NCI-H460 (cell line): ENCODE measurements at regions not wholly inside any gene's neighbourhood (a gene's known extent, or its start where the extent isn't known, plus 50 kb on each side); places are given as distances from the start of the nearest gene placed in this dataset.

Experiments
- DNase-seq: peaks from one replicate; pipeline ENCODE4 v3.0.0-alpha.2; 2016; ENCODE audit warnings: low read depth; ENCODE audit errors: extremely low read depth

DNA sequence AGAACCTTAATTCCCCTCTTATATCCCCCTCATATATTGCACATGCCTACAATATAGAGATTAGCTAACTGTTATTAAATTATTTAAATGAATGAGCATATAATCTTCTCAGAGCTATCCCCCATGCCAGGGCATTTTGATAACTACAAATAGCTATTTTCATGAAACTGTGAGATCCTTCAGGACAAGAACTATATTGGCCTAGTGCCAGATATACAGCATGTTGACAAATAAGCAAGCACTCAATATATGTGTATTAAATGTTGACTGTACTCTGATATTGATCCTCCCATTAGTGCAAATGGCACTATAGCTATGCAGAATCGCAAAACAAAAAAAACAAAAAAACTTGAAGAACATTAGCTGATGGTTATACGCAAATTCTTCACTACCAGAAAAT is 134.1 kb upstream of the OTX2 start:
- DNase-seq: no peak

- DNase-seq: no peak
Observed at GRCh38 chr14:56933446-56933845, 123.2 kb upstream of the OTX2 start.

DNA sequence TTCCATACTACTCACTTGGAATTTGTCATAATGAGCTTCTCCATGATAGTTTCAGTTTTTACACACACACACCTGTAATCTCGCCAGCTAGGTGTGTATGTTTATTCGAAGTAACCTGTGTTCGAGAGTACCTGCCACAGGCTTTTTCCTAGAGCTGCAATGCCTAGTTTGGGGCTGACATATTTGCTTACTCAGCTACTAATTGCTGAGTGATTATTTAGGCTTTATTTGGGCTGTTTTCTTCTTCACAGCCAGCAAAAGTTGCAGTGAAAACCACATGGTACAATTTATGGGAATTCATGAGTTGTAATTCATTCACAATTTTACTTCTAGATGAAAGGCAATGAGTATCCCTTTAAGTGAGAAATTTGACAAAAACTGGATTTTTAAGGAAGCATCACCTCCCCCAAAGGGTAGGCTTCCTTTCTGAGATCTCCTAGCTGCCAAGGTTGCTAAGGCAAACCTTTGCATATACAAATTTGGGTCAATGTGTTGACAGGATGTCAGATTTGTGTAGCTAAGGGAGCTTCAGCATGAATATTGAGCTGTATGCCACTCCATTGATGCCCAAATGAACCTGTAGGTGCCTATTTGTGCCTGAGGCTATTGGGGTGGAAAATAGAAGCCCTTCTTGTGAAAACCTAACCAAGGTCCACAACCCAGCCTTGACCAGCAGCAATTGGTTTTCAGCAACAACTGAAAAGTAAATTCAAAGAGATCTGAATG is 108.7 kb upstream of the OTX2 start:
- no peak for DNase-seq

DNA sequence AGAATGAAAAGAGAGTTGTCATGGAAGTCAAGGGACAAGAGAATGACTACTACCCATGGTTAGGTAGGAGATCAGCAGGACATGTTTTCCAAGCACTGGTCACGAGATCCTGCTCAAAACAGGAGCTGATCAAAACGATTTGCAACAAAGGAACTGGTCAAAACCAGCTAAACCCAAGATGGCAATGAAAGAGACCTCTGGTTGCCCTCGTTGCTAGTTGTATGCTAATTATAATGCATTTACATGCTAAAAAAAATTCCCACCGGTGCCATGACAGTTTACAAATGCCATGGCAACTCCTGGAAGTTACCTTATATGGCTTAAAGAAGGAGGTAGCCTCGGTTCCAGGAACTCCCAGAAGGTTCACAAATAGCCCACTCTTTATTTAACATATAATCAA is 95.0 kb upstream of the OTX2 start:
- DNase-seq: no peak

GRCh38 chr14:56903304-56903969 is 93.2 kb upstream of the OTX2 start:
- DNase-seq: no peak

DNA sequence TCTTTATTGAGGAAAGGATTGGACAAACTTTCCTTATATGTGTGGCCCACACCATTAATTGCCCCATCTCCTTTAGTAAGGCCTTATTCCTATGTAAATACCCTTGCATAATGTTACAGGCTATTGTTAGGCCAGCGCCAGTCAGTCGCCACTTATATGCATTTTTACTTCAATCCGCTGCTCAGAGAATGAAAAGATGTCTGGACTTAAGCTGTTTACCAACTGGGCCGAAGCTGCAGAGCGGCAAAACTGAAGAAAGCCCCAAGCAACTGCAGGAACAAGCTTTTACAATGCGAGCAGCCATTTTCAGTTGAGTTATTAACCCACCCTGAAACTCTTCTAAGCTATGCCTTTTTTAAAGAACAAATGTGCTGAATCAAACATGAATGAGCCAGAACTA is 92.1 kb upstream of the OTX2 start:
- DNase-seq: no peak

DNA sequence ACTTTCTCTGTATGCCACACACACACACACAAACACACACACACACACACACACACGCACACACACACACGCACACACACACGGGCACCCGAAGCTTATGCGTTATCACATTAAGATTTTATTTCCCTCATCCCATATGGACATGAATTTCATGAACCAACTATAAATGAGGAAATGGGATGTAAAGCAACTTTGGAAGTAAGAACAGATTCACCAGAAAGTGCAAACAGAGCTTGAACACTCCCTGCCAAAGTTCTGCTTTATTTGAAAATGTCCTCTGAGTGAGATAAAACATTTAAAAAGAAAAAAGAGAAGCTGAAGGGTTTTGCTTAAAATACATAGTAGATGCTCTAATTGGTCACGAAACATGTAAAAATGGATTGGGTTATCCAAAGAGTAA is 90.4 kb upstream of the OTX2 start:
- DNase-seq: no peak

DNA sequence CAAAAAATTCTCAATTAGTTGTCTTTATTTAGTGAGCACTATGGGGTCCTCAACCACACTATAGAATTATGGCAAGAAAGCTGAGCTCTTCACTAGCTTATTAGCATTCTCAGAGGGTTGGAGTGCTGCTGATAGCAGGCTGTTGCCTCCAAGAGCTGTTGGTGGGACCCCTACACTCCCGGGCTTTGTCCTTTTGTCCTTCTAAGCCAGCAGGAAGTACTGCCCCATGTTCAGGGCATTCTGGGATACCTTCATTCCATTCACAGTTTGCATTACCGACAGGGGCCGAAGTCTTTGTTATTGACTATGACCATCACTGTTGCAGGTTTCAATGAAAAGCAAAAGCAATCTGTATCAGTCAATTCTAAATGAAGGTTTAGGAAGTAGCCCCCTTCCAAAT is 89.5 kb upstream of the OTX2 start:
- DNase-seq: no peak

DNA sequence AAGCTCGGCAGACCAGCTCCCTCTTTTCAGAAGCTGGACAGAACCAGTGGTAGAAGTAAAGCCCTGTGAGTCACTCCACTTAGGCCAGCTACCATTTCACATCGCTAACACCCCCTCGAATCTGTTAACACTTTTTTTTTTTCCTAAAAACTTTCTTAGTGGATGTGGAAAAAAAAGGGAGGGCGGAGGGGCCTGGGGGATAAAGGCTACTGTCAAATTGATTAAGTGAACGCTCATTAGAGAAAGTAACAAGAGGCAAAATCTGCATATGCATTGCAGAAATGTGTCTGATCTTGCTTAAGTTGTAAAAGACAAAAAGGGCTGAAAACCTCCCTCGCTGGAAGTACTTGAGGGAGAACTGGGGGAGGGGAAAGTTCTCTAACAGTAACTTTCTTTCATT is 86.6 kb upstream of the OTX2 start:
- no peak for DNase-seq

GRCh38 chr14:56896231-56896630 is 86.0 kb upstream of the OTX2 start:
- DNase-seq: no peak

- no peak for DNase-seq
Observed at GRCh38 chr14:56895154-56895553, 84.9 kb upstream of the OTX2 start.

DNA sequence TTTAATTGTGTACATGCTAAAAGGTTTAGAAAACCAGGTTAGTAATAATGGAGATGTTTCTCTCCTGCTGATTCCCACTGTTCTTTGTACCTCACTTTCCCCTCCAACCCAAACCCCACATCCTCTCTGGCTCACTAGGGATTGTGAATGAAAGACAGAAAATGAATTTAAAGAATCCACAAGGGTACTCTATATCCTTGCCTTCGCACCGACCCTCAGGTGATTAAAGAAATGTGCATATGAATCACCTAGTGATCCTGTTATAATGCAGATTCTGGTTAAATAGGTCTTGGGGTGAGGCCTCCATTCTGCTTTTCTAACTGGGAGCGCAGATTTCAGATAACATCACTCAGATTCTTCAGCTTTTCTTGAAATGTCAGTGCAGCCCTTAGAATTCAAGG is 84.3 kb upstream of the OTX2 start:
- DNase-seq: no peak

- no peak for DNase-seq
Observed at GRCh38 chr14:56892959-56893358, 82.7 kb upstream of the OTX2 start.

- DNase-seq: no peak
Observed at GRCh38 chr14:56891226-56891625, 80.9 kb upstream of the OTX2 start.

GRCh38 chr14:56889705-56890104 is 79.4 kb upstream of the OTX2 start:
- DNase-seq: no peak

- DNase-seq: no peak
Observed at GRCh38 chr14:56888274-56888673, 78.0 kb upstream of the OTX2 start.

- no peak for DNase-seq
Observed at GRCh38 chr14:56887216-56887615, 76.9 kb upstream of the OTX2 start.

- DNase-seq: no peak
Observed at GRCh38 chr14:56886471-56887062, 76.3 kb upstream of the OTX2 start.

GRCh38 chr14:56885825-56886224 is 75.5 kb upstream of the OTX2 start:
- no peak for DNase-seq

GRCh38 chr14:56884617-56885016 is 74.3 kb upstream of the OTX2 start:
- DNase-seq: no peak

GRCh38 chr14:56881181-56881580 is 70.9 kb upstream of the OTX2 start:
- DNase-seq: no peak

GRCh38 chr14:56878766-56879165 is 68.5 kb upstream of the OTX2 start:
- DNase-seq: no peak
